GM04503 (cell line): ENCODE measurements at regions not wholly inside any gene's neighbourhood (a gene's known extent, or its start where the extent isn't known, plus 50 kb on each side); places are given as distances from the start of the nearest gene placed in this dataset.
"Not testable (repeated sequence)": the region's sequence is repeated elsewhere in the genome, so short reads cannot be mapped to it uniquely, and the experiment has no call there.

Experiments used
- DNase-seq: peaks from one replicate; pipeline ENCODE4 v3.0.0-alpha.2; 2012; ENCODE audit warnings: low read depth

GRCh38 chr2:185988907-185989306 is 250.3 kb downstream of the FSIP2 start:
- DNase-seq: not testable (repeated sequence)

- DNase-seq: peak; percentile 11
Observed at GRCh38 chr2:185990861-185991525, 252.4 kb downstream of the FSIP2 start.

- DNase-seq: no peak
Observed at GRCh38 chr2:185998562-185999070, 260.0 kb downstream of the FSIP2 start.

- DNase-seq: no peak
Observed at GRCh38 chr2:186009341-186009740, 270.7 kb downstream of the FSIP2 start.

GRCh38 chr2:186017278-186017677 is 278.7 kb downstream of the FSIP2 start:
- no peak for DNase-seq

GRCh38 chr2:186024921-186025320 is 286.3 kb downstream of the FSIP2 start:
- no peak for DNase-seq

GRCh38 chr2:186027922-186028321 is 289.3 kb downstream of the FSIP2 start:
- no peak for DNase-seq

GRCh38 chr2:186031229-186031628 is 292.6 kb downstream of the FSIP2 start:
- DNase-seq: no peak

GRCh38 chr2:186032102-186032738 is 293.6 kb downstream of the FSIP2 start:
- no peak for DNase-seq

- DNase-seq: no peak
Observed at GRCh38 chr2:186032930-186033329, 294.3 kb downstream of the FSIP2 start.

GRCh38 chr2:186033541-186033940 is 294.9 kb downstream of the FSIP2 start:
- no peak for DNase-seq

GRCh38 chr2:186036862-186037449 is 298.4 kb downstream of the FSIP2 start:
- no peak for DNase-seq

GRCh38 chr2:186042207-186043028 is 303.8 kb downstream of the FSIP2 start:
- DNase-seq: no peak

- DNase-seq: no peak
Observed at GRCh38 chr2:186044761-186045160, 306.2 kb downstream of the FSIP2 start.

GRCh38 chr2:186052930-186053329 is 314.3 kb downstream of the FSIP2 start:
- DNase-seq: no peak

- no peak for DNase-seq
Observed at GRCh38 chr2:186058614-186059013, 320.0 kb downstream of the FSIP2 start.

GRCh38 chr2:186059096-186059495 is 320.5 kb downstream of the FSIP2 start:
- DNase-seq: no peak

- no peak for DNase-seq
Observed at GRCh38 chr2:186060744-186061440, 322.3 kb downstream of the FSIP2 start.

GRCh38 chr2:186064507-186064906 is 325.9 kb downstream of the FSIP2 start:
- no peak for DNase-seq

- no peak for DNase-seq
Observed at GRCh38 chr2:186065491-186065890, 326.9 kb downstream of the FSIP2 start.

GRCh38 chr2:186068139-186068801 is 329.7 kb downstream of the FSIP2 start:
- no peak for DNase-seq
